Caco-2 (cell line): ENCODE measurements at regions not wholly inside any gene's neighbourhood (a gene's known extent, or its start where the extent isn't known, plus 50 kb on each side); places are given as distances from the start of the nearest gene placed in this dataset.

Source experiments
- BruUV-seq: library from RNA; stranded (reverse); fragments of 400-500 nt; replicated peaks from 2 replicates; lab custom pipeline; 2021; lab: Mats Ljungman, UMichigan
- CTCF ChIA-PET: fragments of 300-600 bp; sonication (Branson Sonifier 250); formaldehyde crosslinking; loops from one replicate; lab custom pipeline; 2022; ENCODE audit warnings: antibody characterized with exemption; lab: Charles Lee
- POLR2A ChIA-PET: fragments of 300-600 bp; sonication (Branson Sonifier 250); formaldehyde crosslinking; loops from one replicate; lab custom pipeline; 2022; ENCODE audit warnings: antibody characterized with exemption; lab: Charles Lee
- DNase-seq, 2 experiments: peaks; one replicate each; pipeline versions ENCODE4 v3.0.0 to v3.0.0-alpha.2; 2020 to 2022
- H3K27me3 ChIP-seq: replicated peaks from 2 replicates; pipeline ENCODE4 v1.6.0; 2011; ENCODE audit warnings: low read length; ENCODE audit not compliant: control insufficient read depth, insufficient read depth
- H3K36me3 ChIP-seq: 2 replicates; pipeline ENCODE4 v1.5.1; 2011; ENCODE audit warnings: low read length; ENCODE audit not compliant: control insufficient read depth, insufficient read depth
- H3K4me1 ChIP-seq: fragments of 250-450 bp; sonication (Bioruptor Pico); 2 replicates; pipeline ENCODE4 v1.5.1; 2020; ENCODE audit warnings: mild to moderate bottlenecking
- H3K4me3 ChIP-seq: 2 replicates; pipeline ENCODE4 v1.5.1; 2011; ENCODE audit warnings: low read depth, mild to moderate bottlenecking, control low read depth, low read length
- H3K9me3 ChIP-seq: fragments of 250-450 bp; sonication (Bioruptor Pico); 2 replicates; pipeline ENCODE4 v1.5.1; 2020; ENCODE audit warnings: mild to moderate bottlenecking, moderate library complexity
- H3K27ac Mint-ChIP-seq: one replicate; pipeline ENCODE4 v1.8.0; 2022; ENCODE audit warnings: mixed read lengths; ENCODE audit not compliant: unreplicated experiment
- H3K27me3 Mint-ChIP-seq: one replicate; pipeline ENCODE4 v1.8.0; 2022; ENCODE audit warnings: mixed read lengths; ENCODE audit not compliant: insufficient read depth, unreplicated experiment
- H3K36me3 Mint-ChIP-seq: one replicate; pipeline ENCODE4 v1.8.0; 2022; ENCODE audit warnings: mild to moderate bottlenecking, mixed read lengths; ENCODE audit not compliant: insufficient read depth, unreplicated experiment
- H3K4me1 Mint-ChIP-seq: one replicate; pipeline ENCODE4 v1.8.0; 2022; ENCODE audit warnings: low read depth, mixed read lengths; ENCODE audit not compliant: unreplicated experiment
- H3K4me3 Mint-ChIP-seq: one replicate; pipeline ENCODE4 v1.8.0; 2022; ENCODE audit warnings: mild to moderate bottlenecking, moderate library complexity, mixed read lengths; ENCODE audit not compliant: unreplicated experiment
- H3K9me3 Mint-ChIP-seq: one replicate; pipeline ENCODE4 v1.8.0; 2022; ENCODE audit warnings: mixed read lengths; ENCODE audit not compliant: unreplicated experiment
- CTCF ChIP-seq, 2 experiments: fragments of 200-600 bp in 1 of 2; IDR thresholded peaks; 1 replicate in 1 of 2; 2 replicates in 1 of 2; pipeline versions ENCODE4 v1.5.1 to v1.8.0; 2011 to 2022; ENCODE audit warnings: antibody characterized with exemption in 1 of 2, control low read depth in 1 of 2, inconsistent platforms in 1 of 2, low read depth in 1 of 2, low read length in 1 of 2, mild to moderate bottlenecking in 1 of 2, moderate library complexity in 1 of 2; ENCODE audit not compliant: insufficient read depth in 1 of 2, severe bottlenecking in 1 of 2, unreplicated experiment in 1 of 2
- intact Hi-C: fragments of 100-400 bp; cut with micrococcal nuclease; formaldehyde crosslinking; loops from one replicate; pipeline ENCODE4 v1.10.0; 2022; ENCODE audit not compliant: unreplicated experiment

- Mint-ChIP-seq H3K27ac (no peak overlapping the region), H3K9me3 (no peaks in the 10 kb centered on the region), H3K4me3 (no peak overlapping the region), H3K4me1 (no peaks in the 10 kb centered on the region), H3K27me3 (peaks cover 5% of the 10 kb centered on the region), H3K36me3 (no peaks in the 10 kb centered on the region)
- peak; percentile 66 to 76 for DNase-seq
- H3K4me1 ChIP-seq = peaks cover 29% of the 10 kb centered on the region
- no TSS peak for BruUV-seq
- H3K9me3 ChIP-seq = no peaks in the 10 kb centered on the region
- peak; percentile 20 to 48 for TF ChIP-seq CTCF (IDR thresholded peaks at IDR 0.05; ENCODE audit: insufficient read depth in 1 of 2, low read depth in 1 of 2, low read length in 1 of 2, severe bottlenecking in 1 of 2, unreplicated experiment in 1 of 2)
- no peaks in the 10 kb centered on the region for H3K36me3 ChIP-seq
- no peak overlapping the region for H3K4me3 ChIP-seq
- intact Hi-C loops = loop anchor here (5.0 kb wide), 1 partner anchor 40 kb away; no protein-coding TSS in a partner anchor
- ChIA-PET CTCF (interaction anchor here (0.5 to 1.6 kb wide), 5 partner anchors 39 to 627 kb away, joined by 3 to 8 read pairs (median 3); partner anchors contain the start of genes ARL14, KPNA4 and PPM1L), POLR2A (no interaction called here)
- no peaks in the 10 kb centered on the region for H3K27me3 ChIP-seq
These were observed 52.3 kb upstream of the KPNA4 start for GRCh38 chr3:160617636-160618035.

DNA sequence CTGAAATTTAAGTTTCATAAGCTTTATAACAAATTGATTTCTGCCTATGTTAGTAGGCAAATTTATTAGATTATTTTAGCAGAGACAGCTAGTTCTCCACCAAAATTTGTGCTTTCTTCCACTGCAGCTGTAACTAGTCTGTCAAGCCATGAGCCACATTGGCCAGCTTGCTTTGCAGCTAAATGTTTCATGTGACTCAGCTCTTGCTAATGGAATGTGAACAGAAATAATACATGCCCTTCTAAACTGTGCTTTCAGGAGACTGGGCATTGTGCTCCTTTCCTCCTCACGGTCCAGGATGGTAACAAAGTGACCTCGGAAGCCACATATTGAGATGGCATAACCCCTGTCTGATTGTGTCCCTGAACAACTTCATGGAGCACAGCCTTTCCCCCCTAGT, 51.3 kb upstream of the KPNA4 start:
- DNase-seq = no peak
- intact Hi-C loops = loop anchor here (5.0 kb wide), 1 partner anchor 39 kb away; no protein-coding TSS in a partner anchor
- BruUV-seq = no TSS peak
- ChIA-PET POLR2A (no interaction called here), CTCF (no interaction called here)
- Mint-ChIP-seq H3K9me3 (no peaks in the 10 kb centered on the region), H3K27ac (no peak overlapping the region), H3K36me3 (no peaks in the 10 kb centered on the region), H3K4me1 (no peaks in the 10 kb centered on the region), H3K4me3 (no peak overlapping the region), H3K27me3 (peaks cover 5% of the 10 kb centered on the region)
- Histone ChIP-seq H3K27me3 (no peaks in the 10 kb centered on the region), H3K36me3 (no peaks in the 10 kb centered on the region), H3K4me3 (no peak overlapping the region), H3K9me3 (no peaks in the 10 kb centered on the region), H3K4me1 (peaks cover 29% of the 10 kb centered on the region)
- no peak for TF ChIP-seq CTCF (IDR thresholded peaks at IDR 0.05; ENCODE audit: insufficient read depth in 1 of 2, low read depth in 1 of 2, low read length in 1 of 2, severe bottlenecking in 1 of 2, unreplicated experiment in 1 of 2)

GRCh38 chr3:160616311-160616710, 50.9 kb upstream of the KPNA4 start:
- CTCF ChIA-PET = no interaction called here
- intact Hi-C loops = loop anchor here (5.0 kb wide), 1 partner anchor 39 kb away; no protein-coding TSS in a partner anchor

More at GRCh38 chr3:160616311-160616710, 50.9 kb upstream of the KPNA4 start:
- Mint-ChIP-seq H3K27ac (no peak overlapping the region), H3K4me3 (no peak overlapping the region), H3K9me3 (no peaks in the 10 kb centered on the region), H3K27me3 (peaks cover 5% of the 10 kb centered on the region), H3K4me1 (no peaks in the 10 kb centered on the region), H3K36me3 (no peaks in the 10 kb centered on the region)
- Histone ChIP-seq H3K27me3 (no peaks in the 10 kb centered on the region), H3K36me3 (no peaks in the 10 kb centered on the region), H3K4me3 (no peak overlapping the region), H3K4me1 (peaks cover 29% of the 10 kb centered on the region), H3K9me3 (no peaks in the 10 kb centered on the region)
- no peak for DNase-seq
- POLR2A ChIA-PET = no interaction called here
- no peak for TF ChIP-seq CTCF (IDR thresholded peaks at IDR 0.05; ENCODE audit: insufficient read depth in 1 of 2, low read depth in 1 of 2, low read length in 1 of 2, severe bottlenecking in 1 of 2, unreplicated experiment in 1 of 2)
- BruUV-seq = no TSS peak
